Heart left ventricle (tissue), 16 donors: ENCODE measurements at regions not wholly inside any gene's neighbourhood (a gene's known extent, or its start where the extent isn't known, plus 50 kb on each side); places are given as distances from the start of the nearest gene placed in this dataset.

Source experiments
- ATAC-seq, 4 donors: fragments of 200-7000 bp; cut with Tn5 transposase; one replicate each; pipeline ENCODE4 v1.9.1; 2020 to 2022; ENCODE audit warnings: moderate library complexity in 4 of 4, mild to moderate bottlenecking in 3 of 4, moderate number of reproducible peaks in 1 of 4
- DNase-seq, 5 donors: peaks; one replicate each; pipeline ENCODE4 v3.0.0-alpha.2; 2020
- H3K27ac ChIP-seq, 12 donors: fragments of 200-600 bp; sonication (generic) in 4 of 12; one replicate each; pipeline versions ENCODE4 v1.5.0 to v1.8.0; 2016 to 2022; ENCODE audit warnings: mild to moderate bottlenecking in 2 of 12
- H3K27me3 ChIP-seq, 9 donors: fragments of 200-600 bp; sonication (generic) in 2 of 9; one replicate each; pipeline versions ENCODE4 v1.5.1 to v1.8.0; 2016 to 2022; ENCODE audit warnings: mild to moderate bottlenecking in 3 of 9
- H3K36me3 ChIP-seq, 9 donors: fragments of 200-600 bp; sonication (generic) in 2 of 9; one replicate each; pipeline versions ENCODE4 v1.5.0 to v1.8.0; 2018 to 2022; ENCODE audit warnings: mild to moderate bottlenecking in 2 of 9
- H3K4me1 ChIP-seq, 12 donors: fragments of 200-600 bp; sonication (generic) in 4 of 12; one replicate each; pipeline versions ENCODE4 v1.5.0 to v1.8.0; 2016 to 2022; ENCODE audit warnings: mild to moderate bottlenecking in 3 of 12
- H3K4me3 ChIP-seq, 12 donors: fragments of 200-600 bp; sonication (generic) in 4 of 12; one replicate each; pipeline versions ENCODE4 v1.5.0 to v1.8.0; 2017 to 2022; ENCODE audit warnings: mild to moderate bottlenecking in 9 of 12, moderate library complexity in 4 of 12
- H3K9me3 ChIP-seq, 12 donors: fragments of 200-600 bp; sonication (generic) in 4 of 12; one replicate each; pipeline versions ENCODE4 v1.5.0 to v1.8.0; 2016 to 2022; ENCODE audit warnings: mild to moderate bottlenecking in 1 of 12
- POLR2A ChIP-seq, 2 donors: fragments of 450-650 bp; IDR thresholded peaks; one replicate each; pipeline ENCODE4 v1.6.1; 2017; ENCODE audit warnings: antibody characterized with exemption in 2 of 2, mild to moderate bottlenecking in 2 of 2, moderate library complexity in 2 of 2
- WGBS, 4 donors: extraction: QIAGEN DNeasy Blood & Tissue Kit in 2 of 4; methylation state at CpG; one replicate each; pipeline versions ENCODE4 v1.1.5 to v1.1.7; 2013 to 2018; 5-methylcytosine and 5-hydroxymethylcytosine counted together
- intact Hi-C, 10 donors: fragments of 100-400 bp; cut with DNase I; formaldehyde crosslinking; loops; one replicate each; pipeline versions ENCODE4 v1.11.1 to v1.14.2; 2022
- TF ChIP-seq, protein P1 (sequence below), 12 donors: fragments of 200-600 bp; sonication (generic) in 4 of 12; IDR thresholded peaks; one replicate each; pipeline versions ENCODE4 v1.5.0 to v1.8.0; 2018 to 2022; ENCODE audit warnings: antibody characterized with exemption in 12 of 12, mild to moderate bottlenecking in 5 of 12
- donor health status: ischemic (EF 13 %, LVEDD 7.1; RV severe dilation, severe dysfunction).
- donor health status: healthy with polysubstance abuse.
- donor health status: DM: no; HTN: yes; CAD: no.
- donor health status: DM: no; HTN: no; CAD: no.
- donor health status: ischemic (EF 25% LVEDD 6.9; RV normal size, moderate dysfunction).
- donor health status: ischemic (EF 25% LVEDD 5.7; RV mildly dilated, moderate dysfunction).
- donor health status: healthy.
- donor health status: DM: yes; HTN: yes; CAD: no.
- donor health status: ischemic (EF 35%, LVEDD 5.7; RV mildly dilated, moderate dysfunction).
- donor health status: nonischemic (EF 11% LVEDD 7.7; RV severe dilation, severe dysfunction).
- donor health status: DM: yes; HTN: yes; CAD: no.
- donor health status: PGD.
- donor health status: ischemic (EF 29% LVEDD 5.4; RV normal size, mild dysfunction).
- donor health status: nonischemic (EF 23%, LVEDD 6.1; RV moderate dilation, normal function).

GRCh38 chr17:27391427-27391826 is 64.8 kb upstream of the KSR1 start:
- TF ChIP-seq, protein P1, sequence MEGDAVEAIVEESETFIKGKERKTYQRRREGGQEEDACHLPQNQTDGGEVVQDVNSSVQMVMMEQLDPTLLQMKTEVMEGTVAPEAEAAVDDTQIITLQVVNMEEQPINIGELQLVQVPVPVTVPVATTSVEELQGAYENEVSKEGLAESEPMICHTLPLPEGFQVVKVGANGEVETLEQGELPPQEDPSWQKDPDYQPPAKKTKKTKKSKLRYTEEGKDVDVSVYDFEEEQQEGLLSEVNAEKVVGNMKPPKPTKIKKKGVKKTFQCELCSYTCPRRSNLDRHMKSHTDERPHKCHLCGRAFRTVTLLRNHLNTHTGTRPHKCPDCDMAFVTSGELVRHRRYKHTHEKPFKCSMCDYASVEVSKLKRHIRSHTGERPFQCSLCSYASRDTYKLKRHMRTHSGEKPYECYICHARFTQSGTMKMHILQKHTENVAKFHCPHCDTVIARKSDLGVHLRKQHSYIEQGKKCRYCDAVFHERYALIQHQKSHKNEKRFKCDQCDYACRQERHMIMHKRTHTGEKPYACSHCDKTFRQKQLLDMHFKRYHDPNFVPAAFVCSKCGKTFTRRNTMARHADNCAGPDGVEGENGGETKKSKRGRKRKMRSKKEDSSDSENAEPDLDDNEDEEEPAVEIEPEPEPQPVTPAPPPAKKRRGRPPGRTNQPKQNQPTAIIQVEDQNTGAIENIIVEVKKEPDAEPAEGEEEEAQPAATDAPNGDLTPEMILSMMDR (IDR thresholded peaks at IDR 0.05), result no peak
- no peak for TF ChIP-seq POLR2A (IDR thresholded peaks at IDR 0.05)
- WGBS, 4 donors, result 82 to 93% (median 91%) methylated on average over 1 of the region's 1 CpG
- no peak for DNase-seq
- Histone ChIP-seq H3K27me3 (no peaks in the 10 kb centered on the region), H3K4me1 (peaks cover 0 to under 1% (median 0%) of the 10 kb centered on the region in 12 donors), H3K9me3 (peaks cover 0 to 11% (median 0%) of the 10 kb centered on the region in 12 donors), H3K4me3 (no peak overlapping the region), H3K36me3 (no peaks in the 10 kb centered on the region), H3K27ac (no peak overlapping the region)
- no peak for ATAC-seq
- intact Hi-C loops, result loop anchor here in 2 of 10 donors (10.0 kb wide), 1 partner anchor 53 kb away; no protein-coding TSS in a partner anchor

DNA sequence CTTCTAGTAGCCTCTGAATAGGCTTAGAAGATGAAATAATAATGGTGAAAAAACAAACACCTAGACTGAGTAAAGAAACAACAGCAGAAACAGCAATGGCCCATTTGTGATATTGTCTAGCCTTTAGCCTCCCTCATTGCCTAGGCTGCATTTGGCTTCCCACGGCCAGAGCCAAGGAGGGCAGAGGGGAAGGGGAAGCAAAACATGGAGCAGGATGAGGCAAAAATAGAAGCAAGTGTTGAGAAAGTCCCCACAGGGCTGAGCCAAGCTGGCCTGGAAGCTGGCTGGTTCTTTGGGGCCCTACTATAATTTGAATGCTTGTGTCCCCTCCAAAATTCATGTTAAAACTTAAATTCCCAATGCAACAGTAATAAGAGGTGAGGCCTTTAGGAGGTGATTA is 60.2 kb upstream of the KSR1 start:
- Histone ChIP-seq H3K4me1 (peaks cover 0 to 13% (median 0%) of the 10 kb centered on the region in 12 donors), H3K27ac (no peak overlapping the region), H3K27me3 (no peaks in the 10 kb centered on the region), H3K36me3 (no peaks in the 10 kb centered on the region), H3K4me3 (no peak overlapping the region), H3K9me3 (peaks cover 0 to 11% (median 0%) of the 10 kb centered on the region in 12 donors)
- 29 to 81% (median 68%) methylated on average over 1 of the region's 1 CpG for WGBS, 4 donors
- DNase-seq (no peak), ATAC-seq (no peak)
- TF ChIP-seq, protein P1 (IDR thresholded peaks at IDR 0.05), result no peak
- TF ChIP-seq POLR2A (IDR thresholded peaks at IDR 0.05), result no peak
- intact Hi-C loops, result loop anchor here in 2 of 10 donors (10.0 kb wide), 1 partner anchor 49 kb away; no protein-coding TSS in a partner anchor

GRCh38 chr17:27396941-27397340 is 59.3 kb upstream of the KSR1 start:
- TF ChIP-seq POLR2A (IDR thresholded peaks at IDR 0.05), result no peak
- intact Hi-C loops, result loop anchor here in 2 of 10 donors (10.0 kb wide), 1 partner anchor 48 kb away; no protein-coding TSS in a partner anchor
- Histone ChIP-seq H3K9me3 (peaks cover 0 to 11% (median 0%) of the 10 kb centered on the region in 12 donors), H3K4me1 (peaks cover 0 to 13% (median 0%) of the 10 kb centered on the region in 12 donors), H3K27me3 (no peaks in the 10 kb centered on the region), H3K36me3 (no peaks in the 10 kb centered on the region), H3K4me3 (no peak overlapping the region), H3K27ac (no peak overlapping the region)
- DNase-seq (no peak), ATAC-seq (peak in 2 of 4 donors; percentile 51 to 61)
- WGBS, 4 donors, result 11 to 24% (median 21%) methylated on average over 1 of the region's 1 CpG

GRCh38 chr17:27398691-27399090 is 57.6 kb upstream of the KSR1 start:
- Histone ChIP-seq H3K27me3 (no peaks in the 10 kb centered on the region), H3K36me3 (no peaks in the 10 kb centered on the region), H3K27ac (no peak overlapping the region), H3K4me3 (no peak overlapping the region), H3K9me3 (peaks cover 0 to 11% (median 0%) of the 10 kb centered on the region in 12 donors), H3K4me1 (peaks cover 0 to 13% (median 0%) of the 10 kb centered on the region in 12 donors)
- intact Hi-C loops, result loop anchor here in 2 of 10 donors (10.0 kb wide), 1 partner anchor 46 kb away; no protein-coding TSS in a partner anchor
- ATAC-seq (no peak), DNase-seq (no peak)
- 61 to 70% (median 68%) methylated on average over 2 of the region's 2 CpGs for WGBS, 4 donors
- no peak for TF ChIP-seq POLR2A (IDR thresholded peaks at IDR 0.05)
- TF ChIP-seq, protein P1 (IDR thresholded peaks at IDR 0.05), result no peak

GRCh38 chr17:27400991-27401390 is 55.3 kb upstream of the KSR1 start:
- 94 to 98% (median 96%) methylated on average over 6 of the region's 6 CpGs for WGBS, 4 donors
- peaks cover 0 to 5% (median 0%) of the 10 kb centered on the region in 12 donors for H3K9me3 ChIP-seq
- ATAC-seq, result no peak

More at GRCh38 chr17:27400991-27401390, 55.3 kb upstream of the KSR1 start:
- TF ChIP-seq, protein P1 (IDR thresholded peaks at IDR 0.05), result no peak
- TF ChIP-seq POLR2A (IDR thresholded peaks at IDR 0.05), result no peak
- H3K4me3 ChIP-seq, result no peak overlapping the region
- no peaks in the 10 kb centered on the region for H3K27me3 ChIP-seq
- no peaks in the 10 kb centered on the region for H3K36me3 ChIP-seq
- no peak for DNase-seq
- H3K27ac ChIP-seq, result no peak overlapping the region
- H3K4me1 ChIP-seq, result peaks cover 0 to 13% (median 0%) of the 10 kb centered on the region in 12 donors
- intact Hi-C loops, result no loop called here
